ENCODE measurements at regions not wholly inside any gene's neighbourhood (a gene's known extent, or its start where the extent isn't known, plus 50 kb on each side); places are given as distances from the start of the nearest gene placed in this dataset.

- TF ChIP-seq ZNF652 (CRISPR knock-in tag; IDR thresholded peaks at IDR 0.05; ENCODE audit: borderline replicate concordance, low read depth), result no peak
- no peak for TF ChIP-seq ZNF205 (CRISPR knock-in tag; IDR thresholded peaks at IDR 0.05)
- no peak for TF ChIP-seq ZNF616 (CRISPR knock-in tag; IDR thresholded peaks at IDR 0.05; ENCODE audit: low read depth)
- TF ChIP-seq YEATS2 (CRISPR knock-in tag; IDR thresholded peaks at IDR 0.05; ENCODE audit: borderline replicate concordance), result no peak
- TF ChIP-seq PAWR (CRISPR knock-in tag; IDR thresholded peaks at IDR 0.05; ENCODE audit: borderline replicate concordance), result no peak
These were observed 83.4 kb upstream of the LRPAP1 start (continued) for GRCh38 chr4:3615386-3616286.

DNA sequence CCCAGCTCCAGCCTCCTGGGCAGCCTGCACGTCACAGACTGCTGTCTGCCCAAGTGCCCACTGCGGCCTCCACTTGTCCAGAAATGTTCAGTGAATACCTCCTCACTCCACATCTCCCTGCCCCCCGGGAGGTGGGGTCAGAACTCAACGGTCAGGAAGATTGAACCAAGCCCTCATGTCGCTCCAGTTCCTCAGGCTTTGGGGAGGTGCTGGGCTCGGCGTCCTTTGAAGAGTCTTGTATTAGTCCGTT, 82.4 kb upstream of the LRPAP1 start:
- no peaks in the 10 kb centered on the region for H3K36me3 ChIP-seq (replicated peaks in 1 of 2; ENCODE audit: control insufficient read depth in 1 of 2, insufficient read depth in 2 of 2, low read length in 2 of 2)
- H3K27ac ChIP-seq (ENCODE audit: extremely low read length, insufficient read depth, low read length), result no peak overlapping the region
- H3K79me2 ChIP-seq (ENCODE audit: insufficient read depth, low read length), result no peaks in the 10 kb centered on the region
- H4K20me1 ChIP-seq (ENCODE audit: insufficient read depth, low read length), result no peaks in the 10 kb centered on the region
- intact Hi-C loops (cut with micrococcal nuclease; ENCODE audit: unreplicated experiment), result no loop called here
- H3K9me3 ChIP-seq (ENCODE audit: low read length), result no peaks in the 10 kb centered on the region
- WGBS (ENCODE audit: low lambda C conversion rate), result 44% methylated on average over 7 of the region's 8 CpGs
- no peak; the same call in 2 of the 3 replicates for ATAC-seq
- ChIA-PET POLR2A (no interaction called here), CTCF (ENCODE audit: low intra/inter-chr PET ratio, low total read pairs) (no interaction called here)
- no peak overlapping the region for H3K4me3 ChIP-seq (replicated peaks in 1 of 3; ENCODE audit: insufficient read depth in 1 of 3, low read depth in 2 of 3, low read length in 3 of 3)
- H3K4me2 ChIP-seq (ENCODE audit: low read depth, low read length), result no peak overlapping the region
- H3K27me3 ChIP-seq (ENCODE audit: control insufficient read depth in 1 of 2, insufficient read depth in 2 of 2, low read length in 2 of 2), result no peaks in the 10 kb centered on the region
- in situ Hi-C loops (cut with HindIII; ENCODE audit: extremely low pct_ligation_motif_present, low pct_unique_long_range_greater_than_20kb), result no loop called here
- no peak for FAIRE-seq
- H3K9ac ChIP-seq (ENCODE audit: insufficient read depth, low read depth, low read length), result no peak overlapping the region
- H3K4me1 ChIP-seq (ENCODE audit: insufficient read depth, low read length), result peaks cover 12% of the 10 kb centered on the region
- no peak for DNase-seq (ENCODE audit: low spot score)
- no TSS peak for BruUV-seq (replicated peaks)
- TF ChIP-seq ZNF430 (CRISPR knock-in tag; IDR thresholded peaks at IDR 0.05) (no peak), CEBPB (IDR thresholded peaks at IDR 0.05; ENCODE audit: borderline replicate concordance, low read depth, low read length) (no peak), CBFB (CRISPR knock-in tag; IDR thresholded peaks at IDR 0.05) (no peak), ZNF766 (CRISPR knock-in tag; IDR thresholded peaks at IDR 0.05; ENCODE audit: borderline replicate concordance) (no peak), HNF4A (CRISPR knock-in tag; IDR thresholded peaks at IDR 0.05) (no peak), ZGPAT (CRISPR knock-in tag; IDR thresholded peaks at IDR 0.05) (no peak)
- H2AFZ ChIP-seq (ENCODE audit: low read length), result no peak overlapping the region
